ENCODE measurements at regions not wholly inside any gene's neighbourhood (a gene's known extent, or its start where the extent isn't known, plus 50 kb on each side); places are given as distances from the start of the nearest gene placed in this dataset.

GRCh38 chr14:95458906-95459305 lies 57.5 kb downstream of the SYNE3 start:
- TF ChIP-seq THAP9 (CRISPR knock-in tag; IDR thresholded peaks at IDR 0.05; ENCODE audit: borderline replicate concordance) (no peak), ZNF143 (CRISPR knock-in tag; IDR thresholded peaks at IDR 0.05) (no peak), CHD4 (IDR thresholded peaks at IDR 0.05; ENCODE audit: borderline replicate concordance, low read length) (no peak), FOXK1 (CRISPR knock-in tag; IDR thresholded peaks at IDR 0.05; ENCODE audit: borderline replicate concordance, low read depth) (no peak), ZNF121 (CRISPR knock-in tag; IDR thresholded peaks at IDR 0.05) (no peak), PATZ1 (CRISPR knock-in tag; IDR thresholded peaks at IDR 0.05) (no peak), IRF2 (CRISPR knock-in tag; IDR thresholded peaks at IDR 0.05) (no peak), EEA1 (CRISPR knock-in tag; IDR thresholded peaks at IDR 0.05; ENCODE audit: borderline replicate concordance) (no peak), SUZ12 (IDR thresholded peaks at IDR 0.05; ENCODE audit: low read depth, low read length) (no peak)
- TF ChIP-seq, protein P1, sequence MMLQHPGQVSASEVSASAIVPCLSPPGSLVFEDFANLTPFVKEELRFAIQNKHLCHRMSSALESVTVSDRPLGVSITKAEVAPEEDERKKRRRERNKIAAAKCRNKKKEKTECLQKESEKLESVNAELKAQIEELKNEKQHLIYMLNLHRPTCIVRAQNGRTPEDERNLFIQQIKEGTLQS (CRISPR knock-in tag; IDR thresholded peaks at IDR 0.05): no peak
- TF ChIP-seq, protein P2, sequence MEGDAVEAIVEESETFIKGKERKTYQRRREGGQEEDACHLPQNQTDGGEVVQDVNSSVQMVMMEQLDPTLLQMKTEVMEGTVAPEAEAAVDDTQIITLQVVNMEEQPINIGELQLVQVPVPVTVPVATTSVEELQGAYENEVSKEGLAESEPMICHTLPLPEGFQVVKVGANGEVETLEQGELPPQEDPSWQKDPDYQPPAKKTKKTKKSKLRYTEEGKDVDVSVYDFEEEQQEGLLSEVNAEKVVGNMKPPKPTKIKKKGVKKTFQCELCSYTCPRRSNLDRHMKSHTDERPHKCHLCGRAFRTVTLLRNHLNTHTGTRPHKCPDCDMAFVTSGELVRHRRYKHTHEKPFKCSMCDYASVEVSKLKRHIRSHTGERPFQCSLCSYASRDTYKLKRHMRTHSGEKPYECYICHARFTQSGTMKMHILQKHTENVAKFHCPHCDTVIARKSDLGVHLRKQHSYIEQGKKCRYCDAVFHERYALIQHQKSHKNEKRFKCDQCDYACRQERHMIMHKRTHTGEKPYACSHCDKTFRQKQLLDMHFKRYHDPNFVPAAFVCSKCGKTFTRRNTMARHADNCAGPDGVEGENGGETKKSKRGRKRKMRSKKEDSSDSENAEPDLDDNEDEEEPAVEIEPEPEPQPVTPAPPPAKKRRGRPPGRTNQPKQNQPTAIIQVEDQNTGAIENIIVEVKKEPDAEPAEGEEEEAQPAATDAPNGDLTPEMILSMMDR (CRISPR knock-in tag; IDR thresholded peaks at IDR 0.05): no peak

All from HepG2 (cell line).